SU-DHL-6 (cell line): ENCODE measurements at regions not wholly inside any gene's neighbourhood (a gene's known extent, or its start where the extent isn't known, plus 50 kb on each side); places are given as distances from the start of the nearest gene placed in this dataset.

ENCODE experiments used
- CTCF ChIP-seq: fragments of 200-600 bp; sonication (generic); IDR thresholded peaks from one replicate; pipeline ENCODE4 v1.5.1; 2017; ENCODE audit warnings: antibody characterized with exemption, mild to moderate bottlenecking, low read length, moderate library complexity; ENCODE audit not compliant: insufficient read depth, poor library complexity, severe bottlenecking
- EZH2phosphoT487 ChIP-seq: fragments of 200-600 bp; sonication (generic), shearing (Covaris generic); conservative IDR thresholded peaks from 2 replicates; pipeline ENCODE4 v1.6.1; 2018; ENCODE audit warnings: mild to moderate bottlenecking, antibody characterized with exemption, low read length, moderate library complexity, mixed read lengths

- TF ChIP-seq CTCF = no peak
- TF ChIP-seq EZH2phosphoT487 = no peak
Measured at GRCh38 chr1:99490031-99490430, 155.9 kb upstream of the PALMD start.
